ENCODE measurements at regions not wholly inside any gene's neighbourhood (a gene's known extent, or its start where the extent isn't known, plus 50 kb on each side); places are given as distances from the start of the nearest gene placed in this dataset.
"Not testable (repeated sequence)": the region's sequence is repeated elsewhere in the genome, so short reads cannot be mapped to it uniquely, and the experiment has no call there.

GRCh38 chr4:96342790-96343455 is 503.0 kb downstream of the PDHA2 start:
- DNase-seq: no peak

GRCh38 chr4:96343836-96344235 is 503.9 kb downstream of the PDHA2 start:
- DNase-seq: no peak

- no peak for DNase-seq
Observed at GRCh38 chr4:96347582-96347981, 507.7 kb downstream of the PDHA2 start.

- DNase-seq: peak in 2 of 3 donors; percentile 7 to 11
Observed at GRCh38 chr4:96352051-96352517, 512.2 kb downstream of the PDHA2 start.

- no peak for DNase-seq
Observed at GRCh38 chr4:96354036-96354712, 514.3 kb downstream of the PDHA2 start.

- no peak for DNase-seq
Observed at GRCh38 chr4:96355414-96355813, 515.5 kb downstream of the PDHA2 start.

GRCh38 chr4:96356591-96357370 is 516.9 kb downstream of the PDHA2 start:
- DNase-seq: no peak

- DNase-seq: no peak
Observed at GRCh38 chr4:96366632-96367031, 526.7 kb downstream of the PDHA2 start.

- DNase-seq: no peak
Observed at GRCh38 chr4:96375367-96375766, 535.5 kb downstream of the PDHA2 start.

- DNase-seq: no peak
Observed at GRCh38 chr4:96379524-96379923, 539.6 kb downstream of the PDHA2 start.

GRCh38 chr4:96380106-96380505 is 540.2 kb downstream of the PDHA2 start:
- DNase-seq: no peak

GRCh38 chr4:96383349-96383748 is 543.5 kb downstream of the PDHA2 start:
- peak in 1 of 3 donors; percentile 11 for DNase-seq

GRCh38 chr4:96389770-96390169 is 549.9 kb downstream of the PDHA2 start:
- no peak for DNase-seq

GRCh38 chr4:96390404-96390803 is 550.5 kb downstream of the PDHA2 start:
- no peak for DNase-seq

- no peak for DNase-seq
Observed at GRCh38 chr4:96395747-96396146, 555.9 kb downstream of the PDHA2 start.

GRCh38 chr4:96406742-96407141 is 566.8 kb downstream of the PDHA2 start:
- no peak for DNase-seq

- no peak for DNase-seq
Observed at GRCh38 chr4:96407225-96407624, 567.3 kb downstream of the PDHA2 start.

- no peak for DNase-seq
Observed at GRCh38 chr4:96407738-96408463, 568.0 kb downstream of the PDHA2 start.

GRCh38 chr4:96414853-96415252 is 575.0 kb downstream of the PDHA2 start:
- DNase-seq: not testable (repeated sequence)

GRCh38 chr4:96429657-96430056 is 589.8 kb downstream of the PDHA2 start:
- DNase-seq: no peak

GRCh38 chr4:96431094-96431493 is 591.2 kb downstream of the PDHA2 start:
- no peak for DNase-seq

- no peak for DNase-seq
Observed at GRCh38 chr4:96448315-96448872, 608.5 kb downstream of the PDHA2 start.
